Mesothelial cell of epicardium (in vitro differentiated cells): ENCODE measurements at regions not wholly inside any gene's neighbourhood (a gene's known extent, or its start where the extent isn't known, plus 50 kb on each side); places are given as distances from the start of the nearest gene placed in this dataset.

Experiments used
- DNase-seq, 2 experiments: peaks; one replicate each; pipeline ENCODE4 v3.0.0; 2021; ENCODE audit warnings: low spot score in 2 of 2; ENCODE audit not compliant: unreplicated experiment in 2 of 2
- H3K27ac Mint-ChIP-seq: 2 replicates; pipeline ENCODE4 v1.8.0; 2021; ENCODE audit warnings: mixed read lengths
- H3K27me3 Mint-ChIP-seq: 2 replicates; pipeline ENCODE4 v1.8.0; 2021; ENCODE audit warnings: low read depth, mixed read lengths
- H3K36me3 Mint-ChIP-seq: 2 replicates; pipeline ENCODE4 v1.8.0; 2021; ENCODE audit warnings: mixed read lengths
- H3K4me1 Mint-ChIP-seq: 2 replicates; pipeline ENCODE4 v1.8.0; 2021; ENCODE audit warnings: mixed read lengths
- H3K4me3 Mint-ChIP-seq: 2 replicates; pipeline ENCODE4 v1.8.0; 2021; ENCODE audit warnings: mild to moderate bottlenecking, moderate library complexity, mixed read lengths
- H3K9me3 Mint-ChIP-seq: 2 replicates; pipeline ENCODE4 v1.8.0; 2021; ENCODE audit warnings: mixed read lengths
- TF ChIP-seq, protein P1 (sequence below): fragments of 200-600 bp; sonication (generic); IDR thresholded peaks from one replicate; pipeline ENCODE4 v1.5.0; 2021; ENCODE audit warnings: antibody characterized with exemption; ENCODE audit not compliant: unreplicated experiment

DNA sequence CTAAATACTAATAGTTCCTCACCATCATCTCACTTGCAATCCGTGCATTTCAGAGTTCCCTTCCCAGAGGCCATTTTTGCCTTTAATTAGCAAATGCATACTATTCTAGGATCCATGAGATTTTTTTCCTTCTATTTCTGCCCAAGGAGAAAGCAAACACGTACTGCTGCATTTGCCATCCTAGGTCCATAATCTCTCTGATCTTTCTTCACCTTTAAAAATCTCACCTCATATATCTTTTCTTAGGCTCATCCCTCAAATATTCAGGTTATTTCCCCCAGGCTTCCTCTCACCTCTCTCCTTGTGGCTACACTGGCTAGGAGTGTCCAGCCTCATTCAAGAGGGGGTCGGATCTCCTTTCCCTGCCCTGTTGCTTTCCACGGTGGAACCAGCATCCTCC lies 338.6 kb downstream of the SETD4 start:
- peaks cover 25% of the 10 kb centered on the region for H3K9me3 Mint-ChIP-seq
- H3K27ac Mint-ChIP-seq, result no peak overlapping the region

DNA sequence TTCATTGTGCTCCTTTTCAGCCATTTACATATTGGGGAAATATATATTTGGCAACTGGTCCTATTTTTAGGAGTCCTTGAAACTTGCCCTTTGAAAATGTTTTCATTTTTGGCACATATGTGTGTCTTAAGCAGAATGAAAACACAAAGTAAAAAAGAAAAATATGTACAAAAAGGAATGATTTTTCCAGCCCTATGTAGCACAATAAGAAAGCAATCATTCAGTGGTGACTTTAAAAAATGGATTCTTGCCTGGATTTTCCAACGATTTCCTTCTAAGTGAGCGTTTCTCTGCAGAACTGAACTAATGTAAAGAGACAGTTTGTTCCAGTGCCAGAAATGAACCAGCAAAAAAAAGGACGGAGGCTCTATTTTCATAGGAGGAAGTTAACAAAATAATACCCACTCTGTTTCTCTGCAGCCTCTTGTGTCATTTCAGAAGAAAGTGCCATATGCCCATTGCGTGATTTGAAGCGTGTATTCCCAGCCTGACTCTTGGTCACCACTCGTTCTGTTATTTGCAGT lies 340.1 kb downstream of the SETD4 start:
- peaks cover 22% of the 10 kb centered on the region for H3K9me3 Mint-ChIP-seq
- no peak for DNase-seq
- H3K36me3 Mint-ChIP-seq, result no peaks in the 10 kb centered on the region
- TF ChIP-seq, protein P1, sequence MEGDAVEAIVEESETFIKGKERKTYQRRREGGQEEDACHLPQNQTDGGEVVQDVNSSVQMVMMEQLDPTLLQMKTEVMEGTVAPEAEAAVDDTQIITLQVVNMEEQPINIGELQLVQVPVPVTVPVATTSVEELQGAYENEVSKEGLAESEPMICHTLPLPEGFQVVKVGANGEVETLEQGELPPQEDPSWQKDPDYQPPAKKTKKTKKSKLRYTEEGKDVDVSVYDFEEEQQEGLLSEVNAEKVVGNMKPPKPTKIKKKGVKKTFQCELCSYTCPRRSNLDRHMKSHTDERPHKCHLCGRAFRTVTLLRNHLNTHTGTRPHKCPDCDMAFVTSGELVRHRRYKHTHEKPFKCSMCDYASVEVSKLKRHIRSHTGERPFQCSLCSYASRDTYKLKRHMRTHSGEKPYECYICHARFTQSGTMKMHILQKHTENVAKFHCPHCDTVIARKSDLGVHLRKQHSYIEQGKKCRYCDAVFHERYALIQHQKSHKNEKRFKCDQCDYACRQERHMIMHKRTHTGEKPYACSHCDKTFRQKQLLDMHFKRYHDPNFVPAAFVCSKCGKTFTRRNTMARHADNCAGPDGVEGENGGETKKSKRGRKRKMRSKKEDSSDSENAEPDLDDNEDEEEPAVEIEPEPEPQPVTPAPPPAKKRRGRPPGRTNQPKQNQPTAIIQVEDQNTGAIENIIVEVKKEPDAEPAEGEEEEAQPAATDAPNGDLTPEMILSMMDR, result no peak
- H3K4me3 Mint-ChIP-seq, result no peak overlapping the region
- H3K27me3 Mint-ChIP-seq, result peaks cover 21% of the 10 kb centered on the region
- no peak overlapping the region for H3K27ac Mint-ChIP-seq
- peaks cover 11% of the 10 kb centered on the region for H3K4me1 Mint-ChIP-seq

More for the DNA sequence above, 338.6 kb downstream of the SETD4 start:
- Mint-ChIP-seq H3K4me3 (no peak overlapping the region), H3K27me3 (peaks cover 12% of the 10 kb centered on the region), H3K4me1 (peaks cover 10% of the 10 kb centered on the region), H3K36me3 (no peaks in the 10 kb centered on the region)
- no peak for DNase-seq
- TF ChIP-seq, protein P1, result no peak

DNA sequence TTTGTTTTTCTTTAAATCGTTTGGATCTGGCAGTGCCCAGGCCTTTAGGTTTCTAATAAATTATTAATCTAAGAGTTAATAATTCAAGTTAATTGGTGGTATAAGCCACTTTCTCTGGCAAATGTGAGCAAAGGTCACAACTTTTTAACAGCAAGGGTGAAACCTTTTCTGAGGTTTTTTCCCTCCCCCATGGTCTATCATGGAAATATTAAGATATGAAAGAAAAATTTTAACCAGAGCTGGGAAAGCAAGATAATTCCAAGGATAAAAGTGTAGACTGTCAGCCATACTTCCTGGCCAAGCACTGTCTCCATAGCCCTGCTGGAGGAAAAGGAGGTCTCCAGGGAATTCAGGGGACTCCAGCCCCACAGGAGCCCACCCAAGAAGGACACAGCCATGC lies 341.2 kb downstream of the SETD4 start:
- Mint-ChIP-seq H3K4me3 (no peak overlapping the region), H3K9me3 (peaks cover 16% of the 10 kb centered on the region), H3K27me3 (peaks cover 26% of the 10 kb centered on the region), H3K4me1 (peaks cover 11% of the 10 kb centered on the region), H3K36me3 (no peaks in the 10 kb centered on the region), H3K27ac (no peak overlapping the region)
- DNase-seq, result no peak
- TF ChIP-seq, protein P1, result no peak

DNA sequence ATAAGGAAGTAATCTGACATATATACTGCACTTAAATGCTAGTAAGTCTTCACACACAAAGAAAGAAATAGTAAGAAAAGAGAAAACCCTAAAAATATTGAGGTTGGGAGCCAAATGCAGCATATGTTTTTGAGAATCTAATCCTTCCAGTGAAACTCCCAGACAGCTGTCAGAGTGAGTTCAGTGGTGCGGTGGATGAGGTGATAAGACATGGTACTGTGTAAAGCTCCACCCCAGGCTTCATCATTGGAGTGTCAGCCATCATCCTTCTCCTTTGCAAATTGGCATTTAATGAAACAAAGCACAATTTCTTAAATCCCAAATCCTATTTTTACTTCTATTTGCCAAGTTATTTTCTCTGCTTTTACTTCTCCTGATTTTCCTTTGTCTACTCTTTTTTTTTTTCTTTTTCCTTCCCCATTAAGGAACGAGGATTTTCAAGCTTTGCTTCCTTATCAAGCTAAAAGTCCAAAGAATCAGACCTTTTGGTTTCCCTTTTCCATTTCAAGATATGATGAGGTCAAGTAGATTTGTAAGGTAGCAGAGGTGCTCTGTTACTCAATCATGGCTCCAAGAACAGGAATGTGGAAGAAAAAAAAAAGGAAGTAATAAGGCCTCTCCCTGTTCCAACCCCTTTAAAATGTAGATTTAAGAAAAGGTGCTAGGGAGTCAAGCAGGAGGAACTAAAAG lies 343.3 kb downstream of the SETD4 start:
- Mint-ChIP-seq H3K27me3 (peaks cover 27% of the 10 kb centered on the region), H3K4me3 (no peak overlapping the region), H3K36me3 (no peaks in the 10 kb centered on the region), H3K9me3 (peaks cover 11% of the 10 kb centered on the region), H3K4me1 (peaks cover 11% of the 10 kb centered on the region), H3K27ac (no peak overlapping the region)
- no peak for DNase-seq
- TF ChIP-seq, protein P1, result no peak

DNA sequence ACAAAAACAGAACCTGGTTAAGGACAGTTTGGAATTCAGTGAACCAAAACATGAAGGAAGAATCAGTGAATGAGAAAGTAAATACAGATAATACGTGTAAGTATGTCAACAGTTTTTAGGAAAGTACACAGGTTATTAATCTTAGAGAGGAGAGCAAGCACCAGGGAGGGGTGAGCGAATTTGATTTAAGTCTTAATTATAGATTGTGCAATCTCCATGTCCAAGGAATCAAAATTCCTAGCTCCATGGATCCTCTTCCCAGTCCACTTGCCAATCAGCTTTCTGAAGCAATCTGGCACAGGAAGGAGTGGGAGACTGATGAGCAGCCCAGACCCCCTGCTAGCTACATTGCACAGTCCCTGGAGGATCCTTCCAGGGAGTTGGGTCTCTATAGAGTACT lies 346.4 kb downstream of the SETD4 start:
- TF ChIP-seq, protein P1, result no peak
- H3K27me3 Mint-ChIP-seq, result peaks cover 34% of the 10 kb centered on the region
- no peak for DNase-seq
- H3K36me3 Mint-ChIP-seq, result no peaks in the 10 kb centered on the region
- peaks cover 4% of the 10 kb centered on the region for H3K4me1 Mint-ChIP-seq
- no peak overlapping the region for H3K4me3 Mint-ChIP-seq
- H3K9me3 Mint-ChIP-seq, result peaks cover 8% of the 10 kb centered on the region
- no peak overlapping the region for H3K27ac Mint-ChIP-seq
